ENCODE measurements at regions not wholly inside any gene's neighbourhood (a gene's known extent, or its start where the extent isn't known, plus 50 kb on each side); places are given as distances from the start of the nearest gene placed in this dataset.
"Not testable (repeated sequence)": the region's sequence is repeated elsewhere in the genome, so short reads cannot be mapped to it uniquely, and the experiment has no call there.

DNA sequence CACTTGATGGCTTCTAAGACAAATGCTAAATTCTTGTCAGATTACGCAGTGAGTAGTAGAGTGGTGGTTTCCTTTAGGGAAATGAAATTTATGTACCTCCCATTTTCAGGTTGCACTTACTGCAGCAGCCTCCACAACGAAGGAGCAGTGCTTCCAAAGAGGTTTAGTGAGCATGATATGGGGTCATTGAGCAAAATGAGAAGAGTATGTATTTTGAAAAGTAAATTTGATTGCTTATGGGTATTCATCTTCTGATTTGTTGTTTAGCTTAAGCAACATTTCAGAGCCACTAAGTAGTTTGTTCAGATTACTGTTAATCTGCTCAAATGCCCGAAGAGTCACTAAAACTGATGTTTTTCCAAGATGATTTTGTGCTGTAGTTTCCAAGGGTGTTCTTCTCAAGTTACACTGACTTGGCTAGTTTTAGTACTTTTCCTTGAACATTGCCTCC, 493.6 kb downstream of the PCNX1 start:
- Histone ChIP-seq H3K27me3 (ENCODE audit: insufficient read depth, low read depth) (no peaks in the 10 kb centered on the region), H3K79me2 (ENCODE audit: insufficient read depth, low read depth) (no peaks in the 10 kb centered on the region), H3K9ac (no peak overlapping the region), H3K4me3 (IDR thresholded peaks at IDR 0.05; ENCODE audit: insufficient read depth, low read depth, low read length) (no peak overlapping the region), H4K20me1 (ENCODE audit: insufficient read depth) (no peaks in the 10 kb centered on the region), H2AFZ (ENCODE audit: low read depth) (no peak overlapping the region), H3K4me1 (ENCODE audit: low read depth, poor library complexity, severe bottlenecking) (peaks cover 10% of the 10 kb centered on the region), H3K4me2 (no peak overlapping the region), H3K27ac (no peak overlapping the region), H3K36me3 (ENCODE audit: insufficient read depth) (no peaks in the 10 kb centered on the region)
- TF ChIP-seq, protein P1, sequence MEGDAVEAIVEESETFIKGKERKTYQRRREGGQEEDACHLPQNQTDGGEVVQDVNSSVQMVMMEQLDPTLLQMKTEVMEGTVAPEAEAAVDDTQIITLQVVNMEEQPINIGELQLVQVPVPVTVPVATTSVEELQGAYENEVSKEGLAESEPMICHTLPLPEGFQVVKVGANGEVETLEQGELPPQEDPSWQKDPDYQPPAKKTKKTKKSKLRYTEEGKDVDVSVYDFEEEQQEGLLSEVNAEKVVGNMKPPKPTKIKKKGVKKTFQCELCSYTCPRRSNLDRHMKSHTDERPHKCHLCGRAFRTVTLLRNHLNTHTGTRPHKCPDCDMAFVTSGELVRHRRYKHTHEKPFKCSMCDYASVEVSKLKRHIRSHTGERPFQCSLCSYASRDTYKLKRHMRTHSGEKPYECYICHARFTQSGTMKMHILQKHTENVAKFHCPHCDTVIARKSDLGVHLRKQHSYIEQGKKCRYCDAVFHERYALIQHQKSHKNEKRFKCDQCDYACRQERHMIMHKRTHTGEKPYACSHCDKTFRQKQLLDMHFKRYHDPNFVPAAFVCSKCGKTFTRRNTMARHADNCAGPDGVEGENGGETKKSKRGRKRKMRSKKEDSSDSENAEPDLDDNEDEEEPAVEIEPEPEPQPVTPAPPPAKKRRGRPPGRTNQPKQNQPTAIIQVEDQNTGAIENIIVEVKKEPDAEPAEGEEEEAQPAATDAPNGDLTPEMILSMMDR (conservative IDR thresholded peaks at IDR 0.05; ENCODE audit: low read depth, low read length): no peak

DNA sequence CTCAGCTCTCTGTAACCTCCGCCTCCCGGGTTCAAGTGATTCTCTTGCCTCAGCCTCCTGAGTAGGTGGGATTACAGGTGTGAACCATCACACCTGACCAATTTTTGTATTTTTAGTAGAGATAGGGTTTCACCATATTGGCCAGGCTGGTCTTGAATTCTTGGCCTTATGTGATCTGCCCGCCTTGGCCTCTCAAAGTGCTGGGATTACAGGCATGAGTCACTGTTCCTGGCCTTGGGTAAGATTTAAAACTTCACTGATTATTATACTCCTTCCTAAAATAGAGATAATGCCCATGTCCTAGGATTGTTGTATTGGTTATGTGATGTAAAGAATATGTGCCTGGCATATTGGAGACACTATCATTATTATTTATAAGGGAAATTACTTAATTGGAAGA, 495.2 kb downstream of the PCNX1 start:
- H2AFZ ChIP-seq (ENCODE audit: low read depth); H3K9ac ChIP-seq; H3K4me3 ChIP-seq (IDR thresholded peaks at IDR 0.05; ENCODE audit: insufficient read depth, low read depth, low read length); H3K27me3 ChIP-seq (ENCODE audit: insufficient read depth, low read depth); H3K36me3 ChIP-seq (ENCODE audit: insufficient read depth); H3K4me2 ChIP-seq; H3K27ac ChIP-seq; H4K20me1 ChIP-seq (ENCODE audit: insufficient read depth); H3K79me2 ChIP-seq (ENCODE audit: insufficient read depth, low read depth): not testable (repeated sequence)
- peaks cover 10% of the 10 kb centered on the region for H3K4me1 ChIP-seq (ENCODE audit: low read depth, poor library complexity, severe bottlenecking)

DNA sequence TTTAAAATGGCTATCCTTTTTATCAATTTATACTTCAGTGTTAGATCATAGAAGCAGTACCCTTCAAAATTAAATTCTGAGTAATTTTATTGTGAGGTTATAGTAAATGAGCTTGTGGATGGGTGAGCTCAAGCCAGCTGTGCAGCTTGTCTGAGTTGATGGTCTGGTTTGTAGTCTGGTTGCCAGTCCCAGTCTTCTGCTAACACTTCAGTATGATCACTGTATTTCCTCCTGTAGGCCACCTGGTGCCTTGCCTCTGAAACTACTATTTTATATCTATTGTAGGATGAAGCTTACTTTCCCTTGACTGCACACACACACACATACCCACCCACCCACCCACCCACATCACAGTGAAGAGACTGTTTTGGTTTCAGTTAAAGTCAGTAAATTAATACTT, 496.4 kb downstream of the PCNX1 start:
- Histone ChIP-seq H2AFZ (ENCODE audit: low read depth) (no peak overlapping the region), H3K4me1 (ENCODE audit: low read depth, poor library complexity, severe bottlenecking) (peaks cover 10% of the 10 kb centered on the region), H3K4me3 (IDR thresholded peaks at IDR 0.05; ENCODE audit: insufficient read depth, low read depth, low read length) (no peak overlapping the region), H4K20me1 (ENCODE audit: insufficient read depth) (no peaks in the 10 kb centered on the region), H3K79me2 (ENCODE audit: insufficient read depth, low read depth) (no peaks in the 10 kb centered on the region), H3K27ac (no peak overlapping the region), H3K27me3 (ENCODE audit: insufficient read depth, low read depth) (no peaks in the 10 kb centered on the region), H3K36me3 (ENCODE audit: insufficient read depth) (no peaks in the 10 kb centered on the region), H3K9ac (no peak overlapping the region), H3K4me2 (no peak overlapping the region)
- TF ChIP-seq, protein P1 (conservative IDR thresholded peaks at IDR 0.05; ENCODE audit: low read depth, low read length): no peak

DNA sequence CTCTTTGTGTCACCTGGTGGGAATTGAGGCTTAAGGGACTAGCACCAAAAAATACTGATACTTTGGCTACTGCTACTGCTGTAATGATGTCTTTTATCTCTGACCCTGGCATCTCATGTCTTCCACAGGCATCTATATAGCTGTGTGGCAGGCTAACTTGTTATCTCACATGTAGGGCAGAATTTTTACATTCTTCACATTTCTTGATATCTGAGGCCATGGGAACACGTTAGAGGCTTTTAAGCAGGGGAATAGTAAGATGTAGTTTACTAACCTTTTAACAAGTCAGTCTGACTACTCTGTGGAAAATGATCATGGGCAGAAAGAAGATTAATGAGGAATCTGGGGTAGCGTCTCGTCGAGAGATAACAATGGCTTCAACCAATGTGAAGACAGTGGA, 498.4 kb downstream of the PCNX1 start:
- no peak overlapping the region for H3K4me3 ChIP-seq (IDR thresholded peaks at IDR 0.05; ENCODE audit: insufficient read depth, low read depth, low read length)
- no peak overlapping the region for H3K4me2 ChIP-seq
- no peaks in the 10 kb centered on the region for H3K79me2 ChIP-seq (ENCODE audit: insufficient read depth, low read depth)
- no peak overlapping the region for H3K27ac ChIP-seq
- H4K20me1 ChIP-seq (ENCODE audit: insufficient read depth): no peaks in the 10 kb centered on the region
- no peak overlapping the region for H2AFZ ChIP-seq (ENCODE audit: low read depth)
- no peaks in the 10 kb centered on the region for H3K27me3 ChIP-seq (ENCODE audit: insufficient read depth, low read depth)
- H3K36me3 ChIP-seq (ENCODE audit: insufficient read depth): no peaks in the 10 kb centered on the region
- peaks cover 10% of the 10 kb centered on the region for H3K4me1 ChIP-seq (ENCODE audit: low read depth, poor library complexity, severe bottlenecking)
- TF ChIP-seq, protein P1 (conservative IDR thresholded peaks at IDR 0.05; ENCODE audit: low read depth, low read length): no peak
- H3K9ac ChIP-seq: no peak overlapping the region

DNA sequence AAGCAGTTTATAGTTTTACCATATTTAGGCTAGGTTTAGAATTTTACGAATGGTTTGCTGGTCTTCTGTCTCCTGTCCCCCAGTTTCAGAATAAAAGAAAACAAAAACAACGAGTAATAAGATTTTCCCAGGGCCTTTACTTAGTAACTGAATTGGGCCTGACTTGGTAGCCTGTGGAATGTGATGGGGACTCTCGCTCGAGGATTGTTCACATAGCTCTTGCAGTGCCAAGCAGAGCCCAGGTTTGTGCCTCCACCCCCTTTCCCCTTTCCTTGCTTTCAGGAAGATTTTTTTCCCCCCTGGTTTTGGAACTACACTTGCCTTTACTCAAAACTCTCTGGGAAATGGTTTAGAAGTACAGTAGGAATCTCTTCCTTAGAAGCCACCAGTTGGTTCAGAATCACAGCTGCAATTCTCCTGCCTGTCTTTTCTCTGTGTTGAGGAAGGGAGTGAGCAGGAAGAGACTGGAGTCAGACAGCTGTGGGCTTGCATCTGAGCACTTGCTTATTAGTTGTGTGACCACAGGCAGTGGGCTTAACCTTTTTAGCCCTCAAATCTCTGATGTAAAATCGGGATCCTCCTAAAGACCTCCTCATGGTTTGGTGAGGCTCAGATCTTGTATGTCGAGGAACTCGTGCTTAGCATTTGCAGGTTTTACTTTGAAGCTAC, 501.2 kb downstream of the PCNX1 start:
- H3K27ac ChIP-seq: no peak overlapping the region
- TF ChIP-seq, protein P1 (conservative IDR thresholded peaks at IDR 0.05; ENCODE audit: low read depth, low read length): no peak
- no peaks in the 10 kb centered on the region for H3K27me3 ChIP-seq (ENCODE audit: insufficient read depth, low read depth)
- H3K9ac ChIP-seq: no peak overlapping the region
- H2AFZ ChIP-seq (ENCODE audit: low read depth): no peak overlapping the region
- H3K4me1 ChIP-seq (ENCODE audit: low read depth, poor library complexity, severe bottlenecking): peaks cover 6% of the 10 kb centered on the region
- no peaks in the 10 kb centered on the region for H3K36me3 ChIP-seq (ENCODE audit: insufficient read depth)
- no peak overlapping the region for H3K4me2 ChIP-seq
- H3K4me3 ChIP-seq (IDR thresholded peaks at IDR 0.05; ENCODE audit: insufficient read depth, low read depth, low read length): no peak overlapping the region
- H3K79me2 ChIP-seq (ENCODE audit: insufficient read depth, low read depth): no peaks in the 10 kb centered on the region
- H4K20me1 ChIP-seq (ENCODE audit: insufficient read depth): no peaks in the 10 kb centered on the region
